Left kidney (tissue), 1 donor: ENCODE measurements at regions not wholly inside any gene's neighbourhood (a gene's known extent, or its start where the extent isn't known, plus 50 kb on each side); places are given as distances from the start of the nearest gene placed in this dataset.

Experiments used
- DNase-seq: peaks from one replicate; pipeline ENCODE4 v3.0.0-alpha.2; 2013

DNA sequence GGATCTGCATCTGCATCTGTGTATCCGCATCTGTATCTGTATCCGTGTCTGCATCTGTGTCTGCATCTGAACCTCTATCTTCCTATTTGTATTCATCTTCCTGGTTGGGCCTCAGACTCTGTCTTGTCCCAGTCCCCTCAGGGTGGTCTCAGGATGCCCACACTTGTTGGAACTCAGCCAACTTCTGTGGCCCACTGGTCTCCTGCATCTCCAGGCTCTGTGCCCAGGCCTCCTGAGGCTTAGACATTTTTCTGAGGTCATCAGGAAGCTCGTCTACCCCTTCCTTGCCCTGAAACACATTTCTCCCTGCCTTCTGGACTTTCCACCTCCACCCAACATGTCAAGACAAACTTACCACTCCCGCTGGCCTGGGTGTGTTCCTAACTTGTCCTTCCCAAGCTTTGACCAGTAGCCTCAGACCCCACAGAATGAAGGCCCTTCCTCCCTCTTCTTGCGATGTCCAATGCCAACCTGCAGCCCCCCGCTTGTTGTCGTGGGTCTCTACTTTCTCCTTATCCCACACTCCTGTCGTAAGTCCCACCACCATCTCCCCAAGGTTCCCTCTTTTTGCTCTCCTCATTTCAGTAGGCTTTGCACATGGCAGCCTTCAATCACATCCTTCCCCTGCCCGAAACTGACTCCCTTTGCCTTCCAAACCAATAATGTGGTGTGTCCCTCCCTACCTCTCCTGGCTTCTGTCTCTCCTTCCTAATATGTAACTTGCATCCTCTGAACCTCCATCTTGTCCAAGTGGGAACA lies 176.5 kb downstream of the DLL1 start:
- no peak for DNase-seq

GRCh38 chr6:170113141-170113540 lies 177.7 kb downstream of the DLL1 start:
- DNase-seq, result no peak

- DNase-seq, result no peak
Observed at GRCh38 chr6:170112583-170112860, 178.4 kb downstream of the DLL1 start.

- no peak for DNase-seq
Observed at GRCh38 chr6:170111816-170112582, 178.9 kb downstream of the DLL1 start.

DNA sequence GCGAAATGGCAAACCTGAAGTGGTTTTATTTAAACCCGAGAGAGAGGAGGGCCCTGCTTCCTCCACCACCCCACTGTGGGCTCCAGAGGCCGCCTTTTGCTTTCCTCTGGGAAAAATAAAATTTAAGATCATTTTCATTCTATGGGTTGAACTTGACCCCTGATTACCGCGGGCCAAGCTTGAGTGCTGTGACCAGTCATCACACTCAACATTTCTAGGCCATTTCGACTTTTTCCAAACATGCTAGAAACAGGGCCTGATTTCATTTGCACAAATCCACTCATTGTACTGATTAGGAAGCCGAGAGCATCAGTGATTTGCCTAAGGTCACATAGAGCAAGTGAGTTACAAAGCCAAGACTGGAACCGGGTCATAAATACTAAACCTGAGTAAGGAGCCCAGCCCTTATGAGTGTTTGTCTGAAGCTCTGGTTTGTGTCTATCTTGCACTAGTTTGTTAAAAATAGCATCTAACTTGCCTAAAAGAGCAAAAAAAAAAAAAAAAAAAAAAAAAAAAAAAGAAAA lies 179.7 kb downstream of the DLL1 start:
- no peak for DNase-seq

GRCh38 chr6:170110201-170111140 lies 180.4 kb downstream of the DLL1 start:
- DNase-seq, result no peak

GRCh38 chr6:170108890-170109587 lies 181.8 kb downstream of the DLL1 start:
- no peak for DNase-seq

DNA sequence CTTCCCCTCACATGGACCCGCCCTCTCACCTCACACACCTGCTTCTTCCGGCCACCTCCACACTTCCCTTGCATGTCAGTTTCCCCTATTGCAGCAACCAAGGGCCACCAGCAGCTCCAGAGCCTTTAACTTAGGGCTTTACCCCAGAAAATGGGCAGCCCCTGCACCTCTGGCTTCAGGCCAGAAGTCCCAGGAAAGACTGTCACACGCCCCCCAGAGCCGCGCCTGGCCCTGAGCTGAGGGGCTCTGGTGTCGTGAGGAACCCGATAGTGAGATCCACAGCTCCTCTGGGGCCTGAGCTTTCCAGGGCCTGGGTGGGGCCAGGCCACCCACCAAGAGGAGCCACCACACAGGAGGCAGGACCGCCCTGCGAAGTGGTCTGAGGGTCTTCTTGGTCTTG lies 182.4 kb downstream of the DLL1 start:
- no peak for DNase-seq

DNA sequence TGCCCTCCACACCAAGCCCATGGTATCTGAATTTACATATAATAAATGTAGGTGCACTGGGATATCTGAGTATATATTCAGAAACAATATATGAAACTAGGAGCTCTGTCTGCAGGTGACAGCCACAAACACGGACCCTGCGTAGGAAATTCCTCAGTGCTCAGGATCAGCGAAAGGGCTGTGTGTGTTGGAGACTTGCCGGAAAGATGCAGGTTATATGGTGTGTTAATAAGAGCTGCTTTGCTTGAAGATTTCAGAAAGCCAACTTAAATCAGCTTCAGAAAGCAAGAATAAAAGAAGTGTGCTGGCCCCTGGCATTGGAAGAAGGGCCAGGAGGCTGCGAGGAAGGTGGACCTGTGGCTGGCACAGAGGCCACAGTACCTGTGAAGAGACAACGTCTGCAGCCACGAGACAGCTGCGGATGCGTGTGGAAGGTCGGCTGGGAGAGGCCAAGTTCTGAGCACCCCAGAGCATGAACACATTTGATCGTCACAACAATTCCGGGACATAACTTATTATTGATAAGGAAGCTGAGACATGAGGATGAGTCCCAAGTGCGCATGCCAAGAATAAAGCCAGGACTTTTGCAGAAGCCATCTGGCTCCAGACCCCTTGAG lies 183.2 kb downstream of the DLL1 start:
- no peak for DNase-seq

- DNase-seq, result no peak
Observed at GRCh38 chr6:170106906-170107525, 183.9 kb downstream of the DLL1 start.

DNA sequence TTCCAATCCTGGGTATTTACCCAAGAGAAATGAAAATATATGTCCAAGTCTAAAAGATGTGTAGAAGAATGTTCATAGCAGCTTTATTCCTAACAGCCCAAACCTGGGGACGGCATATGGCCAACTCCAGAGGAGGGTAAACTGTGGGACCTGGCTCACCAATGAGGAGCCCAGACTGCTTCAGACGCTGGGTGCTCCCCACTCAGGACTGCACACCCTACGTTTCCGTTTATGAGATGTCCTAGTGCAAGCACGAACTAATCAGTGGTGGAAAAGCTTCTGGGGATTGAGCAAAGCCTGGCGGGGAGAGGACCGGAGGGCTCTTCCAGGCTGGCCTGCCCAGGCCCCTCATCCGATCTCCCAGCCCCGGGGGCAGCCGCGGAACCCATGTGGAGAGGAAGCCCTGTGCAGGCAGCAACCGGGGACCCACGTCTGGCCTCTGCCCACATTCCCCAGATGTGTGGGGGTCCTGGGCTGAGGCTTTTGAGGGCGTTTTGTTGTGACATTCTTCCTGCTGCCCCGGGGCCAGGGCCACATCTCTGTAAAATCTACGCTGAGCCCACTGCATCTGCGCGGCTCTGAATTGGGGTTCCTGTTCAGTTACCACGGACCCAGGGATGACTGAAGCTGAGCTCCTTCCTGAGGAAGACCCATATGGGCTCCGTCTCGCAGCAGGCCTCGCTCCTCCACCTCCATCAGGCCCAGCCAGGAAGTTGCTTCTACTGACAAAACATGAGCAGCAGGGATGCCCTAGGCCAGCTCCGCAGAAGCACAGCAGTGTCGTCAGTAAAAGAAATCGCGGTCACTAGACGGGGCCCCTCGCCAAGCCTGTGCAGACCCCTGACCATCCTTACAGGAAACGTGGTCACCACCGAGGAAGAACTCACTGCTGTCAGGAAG lies 188.0 kb downstream of the DLL1 start:
- DNase-seq, result no peak

GRCh38 chr6:170102038-170102437 lies 188.8 kb downstream of the DLL1 start:
- DNase-seq, result no peak

GRCh38 chr6:170101281-170102035 lies 189.4 kb downstream of the DLL1 start:
- DNase-seq, result no peak

DNA sequence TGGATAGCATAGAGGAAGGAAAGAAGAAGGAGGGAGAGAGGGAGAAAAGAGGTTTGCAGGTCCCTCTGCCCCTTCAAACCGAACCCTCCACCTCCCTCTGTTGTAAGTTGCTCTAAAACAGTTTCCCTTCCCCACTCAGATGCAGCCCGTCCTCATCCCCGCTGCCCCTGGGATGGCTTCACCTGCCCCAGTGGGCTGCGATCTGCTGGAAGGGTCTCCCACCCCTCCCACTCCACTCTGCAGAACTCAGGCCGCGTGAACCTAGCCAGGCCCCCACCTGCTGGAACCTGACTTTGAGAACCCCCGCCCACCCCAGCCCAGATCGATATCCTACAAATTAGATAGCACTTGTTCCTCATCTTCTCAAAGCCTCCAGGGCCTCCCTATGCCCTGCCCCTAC lies 190.8 kb downstream of the DLL1 start:
- no peak for DNase-seq

GRCh38 chr6:170099387-170099786 lies 191.5 kb downstream of the DLL1 start:
- no peak for DNase-seq

DNA sequence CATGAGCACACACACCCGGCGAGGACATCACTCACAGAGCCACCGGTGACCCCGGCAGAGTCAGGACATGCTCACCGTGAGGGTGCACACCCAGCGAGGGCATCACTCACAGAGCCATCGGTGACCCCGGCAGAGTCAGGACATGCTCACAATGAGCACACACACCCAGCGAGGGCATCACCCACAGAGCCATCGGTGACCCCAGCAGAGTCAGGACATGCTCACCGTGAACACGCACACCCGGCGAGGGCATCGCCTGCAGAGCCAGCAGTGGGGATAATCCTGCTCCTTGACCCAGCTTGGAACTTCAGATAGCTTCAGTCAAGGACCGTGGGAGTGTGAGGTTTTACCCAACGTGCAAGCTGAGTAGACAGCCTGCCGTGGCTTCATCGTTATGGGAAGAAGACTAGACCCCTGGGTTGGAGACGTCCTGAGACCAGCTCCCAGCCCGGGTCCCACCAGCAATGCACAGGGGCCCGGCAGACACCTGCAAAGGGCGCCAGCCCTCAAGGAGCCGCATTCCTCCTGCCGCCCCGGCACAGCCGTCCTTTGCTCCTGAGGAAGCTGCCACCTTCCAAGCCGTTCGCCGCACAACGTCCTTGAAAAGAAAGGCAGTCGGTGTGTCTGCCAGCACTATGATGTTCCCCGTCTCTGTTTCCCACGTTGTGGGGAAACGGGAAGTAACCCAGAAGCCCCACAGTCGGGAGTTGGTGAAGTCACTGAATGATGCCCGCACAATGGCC lies 192.3 kb downstream of the DLL1 start:
- DNase-seq, result no peak

DNA sequence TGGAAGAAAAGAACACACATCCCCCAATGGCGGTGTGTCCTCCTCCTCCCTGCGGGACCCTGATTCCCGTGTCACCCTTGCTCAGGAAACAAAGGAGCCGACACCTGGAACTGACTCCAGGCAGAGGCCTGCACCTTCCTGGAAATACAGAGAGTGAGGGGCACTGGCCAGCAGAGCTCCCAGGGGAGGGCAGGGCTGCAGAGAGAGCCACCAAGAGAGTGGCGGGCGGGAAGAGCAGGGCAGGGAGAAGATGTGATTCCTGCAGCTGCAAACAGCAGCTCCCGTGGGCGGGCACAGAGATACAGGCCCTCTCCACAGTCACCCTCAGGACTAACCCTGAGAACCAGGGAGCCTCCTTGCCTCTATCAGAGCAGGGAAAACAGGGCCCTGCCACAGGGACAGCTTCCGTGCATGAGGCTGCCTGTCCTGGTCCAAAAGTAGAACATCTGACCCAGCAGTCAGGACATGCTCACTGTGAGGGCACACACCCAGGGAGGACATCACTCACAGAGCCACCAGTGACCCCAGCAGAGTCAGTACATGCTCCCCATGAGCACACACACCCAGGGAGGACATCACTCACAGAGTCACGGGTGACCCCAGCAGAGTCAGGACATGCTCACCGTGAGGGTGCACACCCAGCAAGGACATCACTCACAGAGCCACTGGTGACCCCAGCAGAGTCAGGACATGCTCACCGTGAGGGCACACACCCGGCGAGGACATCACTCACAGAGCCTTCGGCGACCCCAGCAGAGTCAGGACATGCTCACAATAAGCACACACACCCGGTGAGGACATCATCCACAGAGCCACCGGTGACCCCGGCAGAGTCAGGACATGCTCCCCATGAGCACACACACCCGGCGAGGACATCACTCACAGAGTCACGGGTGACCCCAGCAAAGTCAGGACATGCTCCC lies 193.1 kb downstream of the DLL1 start:
- DNase-seq, result no peak
